ENCODE measurements at regions not wholly inside any gene's neighbourhood (a gene's known extent, or its start where the extent isn't known, plus 50 kb on each side); places are given as distances from the start of the nearest gene placed in this dataset.
A peak's percentile ranks its signal among the peaks of the same experiment; 100 is the strongest.

DNA sequence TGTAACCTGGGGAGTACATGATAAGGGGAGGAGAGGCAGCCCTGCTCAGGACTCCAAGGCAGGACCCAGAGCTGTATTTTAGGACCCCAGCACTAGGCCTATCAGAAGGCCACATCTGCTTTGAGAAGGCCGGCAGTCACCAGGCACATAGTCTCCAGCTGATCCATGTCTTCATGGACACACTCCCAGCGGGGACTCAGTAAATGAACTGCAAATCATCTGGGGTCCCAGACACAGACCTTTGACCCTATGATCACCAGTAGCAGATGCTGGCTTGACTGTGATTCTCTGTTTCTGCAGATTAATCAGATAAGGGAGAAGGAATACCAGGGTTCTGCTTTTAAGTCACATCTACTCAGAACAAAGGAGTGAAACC, 341.4 kb upstream of the PODXL start:
- DNase-seq (ENCODE audit: low read depth, low spot score) = no peak
- no peaks in the 10 kb centered on the region for H3K36me3 ChIP-seq (ENCODE audit: insufficient read depth, insufficient read length, low read length)
- peaks cover 91% of the 10 kb centered on the region for H3K27me3 ChIP-seq (ENCODE audit: insufficient read depth, insufficient read length)
- peaks cover 3% of the 10 kb centered on the region for H3K4me1 ChIP-seq (ENCODE audit: insufficient read depth, insufficient read length)
- no peak overlapping the region for H3K9ac ChIP-seq (ENCODE audit: insufficient read length, low read depth)
- TF ChIP-seq YY1 (IDR thresholded peaks at IDR 0.05; ENCODE audit: insufficient read depth, insufficient read length) (no peak), SUZ12 (IDR thresholded peaks at IDR 0.05; ENCODE audit: extremely low read depth, insufficient read depth, insufficient read length) (no peak), ZNF274 (IDR thresholded peaks at IDR 0.05; ENCODE audit: low read depth, low read length) (no peak)
- no peak overlapping the region for H3K4me3 ChIP-seq (ENCODE audit: insufficient read length, low read depth)
- peaks cover 15% of the 10 kb centered on the region; the same call in 1 of the 2 replicates for H3K9me3 ChIP-seq (ENCODE audit: insufficient read depth, low read length)

DNA sequence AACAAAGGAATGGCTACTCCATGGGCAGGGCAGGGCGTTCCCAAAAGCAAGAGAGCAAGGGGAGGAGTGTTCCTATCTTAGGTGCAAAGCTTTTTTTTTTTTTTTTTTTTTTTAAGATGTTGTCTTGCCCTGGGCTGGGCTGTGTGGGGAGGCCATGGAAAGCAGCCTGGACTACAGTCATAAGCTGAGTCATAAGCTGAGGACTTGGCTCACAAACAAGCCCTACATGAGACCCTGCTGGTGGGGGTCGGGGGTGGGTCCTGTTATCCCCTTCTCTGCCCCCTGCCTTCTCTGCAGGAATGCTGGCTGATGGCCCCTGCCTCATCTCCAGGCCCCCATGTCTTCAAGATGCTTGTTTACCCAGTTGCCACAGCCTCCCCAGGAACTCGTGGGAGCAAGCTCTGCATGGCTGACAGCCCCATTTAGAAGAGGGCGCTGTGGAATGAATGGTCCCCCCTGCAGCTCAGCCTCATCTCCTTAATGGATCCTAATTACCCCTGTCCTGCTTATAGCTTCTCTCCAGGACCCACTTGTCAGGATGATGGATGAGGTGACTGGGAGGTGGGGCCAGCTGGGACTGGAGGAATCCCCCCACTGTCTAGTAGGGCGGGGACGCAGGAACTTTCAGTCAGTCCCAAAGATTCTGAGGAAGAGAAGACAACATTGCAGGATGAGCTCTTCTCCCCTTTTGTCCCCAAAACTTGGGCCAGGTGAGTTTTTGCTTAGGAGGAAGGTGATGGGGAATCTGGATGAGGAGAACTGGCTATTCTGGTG, 340.8 kb upstream of the PODXL start:
- peaks cover 10% of the 10 kb centered on the region; the same call in 1 of the 2 replicates for H3K9me3 ChIP-seq (ENCODE audit: insufficient read depth, low read length)
- peaks cover 91% of the 10 kb centered on the region for H3K27me3 ChIP-seq (ENCODE audit: insufficient read depth, insufficient read length)
- no peak overlapping the region for H3K4me3 ChIP-seq (ENCODE audit: insufficient read length, low read depth)
- peak; percentile 80 for DNase-seq (ENCODE audit: low read depth, low spot score)
- H3K9ac ChIP-seq (ENCODE audit: insufficient read length, low read depth) = no peak overlapping the region
- H3K36me3 ChIP-seq (ENCODE audit: insufficient read depth, insufficient read length, low read length) = no peaks in the 10 kb centered on the region
- peaks cover 3% of the 10 kb centered on the region for H3K4me1 ChIP-seq (ENCODE audit: insufficient read depth, insufficient read length)
- TF ChIP-seq SUZ12 (IDR thresholded peaks at IDR 0.05; ENCODE audit: extremely low read depth, insufficient read depth, insufficient read length) (no peak), ZNF274 (IDR thresholded peaks at IDR 0.05; ENCODE audit: low read depth, low read length) (no peak), YY1 (IDR thresholded peaks at IDR 0.05; ENCODE audit: insufficient read depth, insufficient read length) (no peak)

DNA sequence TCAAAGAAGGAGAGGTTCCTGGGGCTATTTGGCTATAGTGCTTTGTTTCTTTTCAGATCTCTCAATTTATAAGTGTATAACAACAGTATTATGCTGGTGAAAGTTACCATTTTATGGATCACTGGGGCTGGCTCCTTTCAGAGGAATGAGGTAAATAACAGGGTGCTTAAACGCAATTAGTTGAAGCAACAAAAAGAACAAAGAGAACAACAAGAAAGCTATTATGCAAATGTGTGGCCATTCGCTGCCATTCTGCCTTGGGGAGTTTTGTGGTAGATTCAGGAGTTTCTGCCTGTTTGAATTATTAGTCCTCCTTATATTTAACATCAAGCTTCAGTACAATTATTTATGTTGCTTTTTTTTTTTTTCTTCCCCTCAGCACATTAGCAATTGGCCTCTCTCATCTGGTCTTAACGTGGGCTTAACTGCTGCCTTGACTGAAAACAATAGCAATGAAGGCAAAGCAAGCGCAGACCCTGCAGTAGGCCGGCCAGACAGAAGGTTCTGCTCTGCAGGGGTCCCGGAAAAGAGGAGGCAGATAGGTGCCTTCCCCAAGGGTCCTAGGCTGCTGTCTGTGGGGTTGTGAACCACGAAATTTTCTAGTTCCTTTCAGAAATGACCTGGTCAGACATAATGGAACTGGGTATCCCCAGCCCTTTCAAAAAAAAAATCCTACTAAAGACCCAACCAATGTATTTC, 339.9 kb upstream of the PODXL start:
- Histone ChIP-seq H3K36me3 (ENCODE audit: insufficient read depth, insufficient read length, low read length) (no peaks in the 10 kb centered on the region), H3K4me1 (ENCODE audit: insufficient read depth, insufficient read length) (peaks cover 3% of the 10 kb centered on the region), H3K27me3 (ENCODE audit: insufficient read depth, insufficient read length) (peaks cover 91% of the 10 kb centered on the region), H3K4me3 (ENCODE audit: insufficient read length, low read depth) (no peak overlapping the region), H3K9ac (ENCODE audit: insufficient read length, low read depth) (no peak overlapping the region), H3K9me3 (ENCODE audit: insufficient read depth, low read length) (peaks cover 6% of the 10 kb centered on the region; the same call in 1 of the 2 replicates)
- DNase-seq (ENCODE audit: low read depth, low spot score) = peak; percentile 64
- no peak for TF ChIP-seq ZNF274 (IDR thresholded peaks at IDR 0.05; ENCODE audit: low read depth, low read length)
- TF ChIP-seq YY1 (IDR thresholded peaks at IDR 0.05; ENCODE audit: insufficient read depth, insufficient read length) = no peak
- no peak for TF ChIP-seq SUZ12 (IDR thresholded peaks at IDR 0.05; ENCODE audit: extremely low read depth, insufficient read depth, insufficient read length)

DNA sequence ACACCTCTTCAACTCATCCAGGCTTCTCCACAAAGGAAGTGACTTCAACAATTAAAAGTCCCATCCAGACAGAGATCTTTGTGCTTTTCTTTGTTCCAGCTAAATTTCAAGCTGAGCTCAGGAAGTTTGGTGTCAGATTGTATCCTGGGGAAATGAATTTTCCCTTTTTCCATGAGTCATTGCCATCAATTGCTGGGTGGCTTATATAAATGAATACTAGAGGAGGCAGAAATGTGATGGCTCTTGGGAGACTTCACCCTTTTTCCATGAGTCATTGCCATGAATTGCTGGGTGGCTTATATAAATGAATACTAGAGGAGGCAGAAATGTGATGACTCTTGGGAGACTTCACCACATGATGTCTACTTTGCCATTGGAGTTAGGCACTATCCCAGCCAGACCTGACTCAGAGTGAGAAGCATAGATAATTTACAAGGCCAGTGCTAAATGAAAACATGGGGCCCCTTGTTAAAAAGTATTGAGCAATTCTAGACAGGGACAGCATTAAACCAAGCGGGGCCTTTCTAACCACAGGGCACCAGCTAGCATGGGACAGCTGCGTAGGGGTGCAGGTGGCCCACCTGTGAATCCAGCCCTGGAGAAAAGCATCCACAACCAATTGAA, 339.2 kb upstream of the PODXL start:
- Histone ChIP-seq H3K27me3 (ENCODE audit: insufficient read depth, insufficient read length) (peaks cover 91% of the 10 kb centered on the region), H3K4me3 (ENCODE audit: insufficient read length, low read depth) (no peak overlapping the region), H3K4me1 (ENCODE audit: insufficient read depth, insufficient read length) (peaks cover 3% of the 10 kb centered on the region), H3K36me3 (ENCODE audit: insufficient read depth, insufficient read length, low read length) (no peaks in the 10 kb centered on the region), H3K9ac (ENCODE audit: insufficient read length, low read depth) (no peak overlapping the region), H3K9me3 (ENCODE audit: insufficient read depth, low read length) (peaks cover 6% of the 10 kb centered on the region; the same call in 1 of the 2 replicates)
- no peak for TF ChIP-seq SUZ12 (IDR thresholded peaks at IDR 0.05; ENCODE audit: extremely low read depth, insufficient read depth, insufficient read length)
- no peak for TF ChIP-seq ZNF274 (IDR thresholded peaks at IDR 0.05; ENCODE audit: low read depth, low read length)
- TF ChIP-seq YY1 (IDR thresholded peaks at IDR 0.05; ENCODE audit: insufficient read depth, insufficient read length) = no peak
- peak; percentile 32 for DNase-seq (ENCODE audit: low read depth, low spot score)

DNA sequence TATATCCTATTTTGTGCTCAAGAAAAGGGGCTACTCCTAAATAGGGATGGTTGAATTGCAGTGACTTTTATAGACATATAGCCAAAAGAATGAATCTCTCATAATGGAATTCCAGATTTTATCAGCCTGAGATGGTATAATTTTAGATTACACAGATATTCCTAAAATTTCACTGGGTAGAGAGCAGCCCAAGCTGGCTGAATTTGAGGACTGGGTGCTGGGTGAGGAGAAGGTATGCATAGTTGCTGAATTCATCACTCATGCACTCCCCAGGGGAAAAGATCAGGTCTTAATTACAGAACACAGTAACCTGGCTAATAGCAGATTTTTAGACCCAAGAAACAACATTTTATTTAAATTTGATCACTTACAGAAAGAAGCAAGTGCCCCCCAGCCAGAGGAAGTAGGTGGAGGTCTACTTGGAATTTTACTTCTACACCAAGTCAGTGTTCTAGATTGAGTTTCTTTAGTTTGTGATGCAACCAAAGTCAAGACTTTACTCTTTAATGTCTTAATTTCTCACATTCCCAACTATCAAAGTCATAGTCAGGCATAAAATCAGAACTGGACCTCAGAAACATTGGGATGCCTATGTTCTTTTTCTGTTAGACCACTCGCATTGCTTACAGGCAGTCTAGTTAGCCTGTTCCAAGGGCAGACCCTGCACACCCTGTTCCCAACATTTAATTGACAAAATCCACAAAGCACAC, 337.4 kb upstream of the PODXL start:
- TF ChIP-seq ZNF274 (IDR thresholded peaks at IDR 0.05; ENCODE audit: low read depth, low read length) = no peak
- TF ChIP-seq YY1 (IDR thresholded peaks at IDR 0.05; ENCODE audit: insufficient read depth, insufficient read length) = no peak
- TF ChIP-seq SUZ12 (IDR thresholded peaks at IDR 0.05; ENCODE audit: extremely low read depth, insufficient read depth, insufficient read length) = no peak
- Histone ChIP-seq H3K9me3 (ENCODE audit: insufficient read depth, low read length) (no peaks in the 10 kb centered on the region), H3K4me3 (ENCODE audit: insufficient read length, low read depth) (no peak overlapping the region), H3K36me3 (ENCODE audit: insufficient read depth, insufficient read length, low read length) (no peaks in the 10 kb centered on the region), H3K27me3 (ENCODE audit: insufficient read depth, insufficient read length) (peaks cover 90% of the 10 kb centered on the region), H3K4me1 (ENCODE audit: insufficient read depth, insufficient read length) (peaks cover 3% of the 10 kb centered on the region), H3K9ac (ENCODE audit: insufficient read length, low read depth) (no peak overlapping the region)
- no peak for DNase-seq (ENCODE audit: low read depth, low spot score)

DNA sequence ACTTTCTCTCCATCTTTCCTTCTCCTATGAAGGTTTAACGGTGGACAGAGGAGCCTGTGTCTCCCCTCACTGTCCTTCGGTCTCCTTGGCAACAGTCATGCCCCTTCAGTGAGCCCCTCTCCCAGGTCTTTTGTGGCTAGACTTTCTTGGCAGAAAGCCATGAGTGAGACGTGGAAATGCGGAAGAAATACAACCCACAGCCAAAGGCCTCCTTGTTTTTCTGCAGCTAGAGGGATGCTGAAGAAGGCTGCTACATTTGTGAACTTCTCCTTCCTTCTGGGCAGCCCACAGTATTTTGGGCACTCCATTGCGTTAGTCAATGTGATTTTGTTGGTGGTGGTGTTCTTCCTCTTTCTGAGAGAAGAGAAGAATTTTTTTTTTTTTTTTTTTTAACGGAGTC, 333.7 kb upstream of the PODXL start:
- H3K9me3 ChIP-seq (ENCODE audit: insufficient read depth, low read length) = peaks cover 21% of the 10 kb centered on the region; the same call in 1 of the 2 replicates

More for the DNA sequence above, 333.7 kb upstream of the PODXL start:
- no peak for DNase-seq (ENCODE audit: low read depth, low spot score)
- Histone ChIP-seq H3K36me3 (ENCODE audit: insufficient read depth, insufficient read length, low read length) (no peaks in the 10 kb centered on the region), H3K9ac (ENCODE audit: insufficient read length, low read depth) (no peak overlapping the region), H3K27me3 (ENCODE audit: insufficient read depth, insufficient read length) (peaks cover 99% of the 10 kb centered on the region), H3K4me3 (ENCODE audit: insufficient read length, low read depth) (no peak overlapping the region), H3K4me1 (ENCODE audit: insufficient read depth, insufficient read length) (no peaks in the 10 kb centered on the region)
- no peak for TF ChIP-seq ZNF274 (IDR thresholded peaks at IDR 0.05; ENCODE audit: low read depth, low read length)
- TF ChIP-seq SUZ12 (IDR thresholded peaks at IDR 0.05; ENCODE audit: extremely low read depth, insufficient read depth, insufficient read length) = no peak
- no peak for TF ChIP-seq YY1 (IDR thresholded peaks at IDR 0.05; ENCODE audit: insufficient read depth, insufficient read length)

Measured in NT2/D1 (cell line).